HEK293 (cell line): ENCODE measurements at regions not wholly inside any gene's neighbourhood (a gene's known extent, or its start where the extent isn't known, plus 50 kb on each side); places are given as distances from the start of the nearest gene placed in this dataset.

Experiments
- CTCF ChIA-PET: fragments of 350-600 bp; formaldehyde crosslinking; extraction: SDS; loops from one replicate; lab custom pipeline; 2021; ENCODE audit warnings: antibody characterized with exemption; lab: Yijun Ruan, JAX
- POLR2A ChIA-PET: fragments of 300-600 bp; formaldehyde crosslinking; extraction: SDS; loops from one replicate; lab custom pipeline; 2020; ENCODE audit warnings: antibody characterized with exemption, inconsistent platforms; lab: Yijun Ruan, JAX
- H3K27ac ChIP-seq: fragments of 200-500 bp; sonication (Bioruptor generic); 2 replicates; pipeline ENCODE4 v1.5.1; 2014; ENCODE audit warnings: low read depth, low read length, control low read depth, inconsistent platforms; ENCODE audit errors: extremely low read depth
- H3K36me3 ChIP-seq, 2 experiments: fragments of 200-500 bp in 1 of 2; sonication (Bioruptor generic) in 1 of 2; 1 replicate in 1 of 2; 2 replicates in 1 of 2; pipeline ENCODE4 v1.5.1; 2014 to 2017; ENCODE audit warnings: inconsistent platforms in 2 of 2, low read length in 2 of 2; ENCODE audit not compliant: control insufficient read depth in 2 of 2, insufficient read depth in 1 of 2
- H3K4me1 ChIP-seq: fragments of 200-500 bp; sonication (Bioruptor generic); 2 replicates; pipeline ENCODE4 v1.5.1; 2014; ENCODE audit warnings: mild to moderate bottlenecking, low read length, inconsistent platforms; ENCODE audit not compliant: control insufficient read depth, insufficient read depth
- H3K4me3 ChIP-seq: 2 replicates; pipeline ENCODE4 v1.5.1; 2011; ENCODE audit warnings: low read depth, mild to moderate bottlenecking, control low read depth, low read length, moderate library complexity
- H3K9me3 ChIP-seq: fragments of 200-500 bp; sonication (Bioruptor generic); 2 replicates; pipeline ENCODE4 v1.5.1; 2014; ENCODE audit warnings: low read depth, low read length, inconsistent platforms; ENCODE audit not compliant: control insufficient read depth, insufficient read depth
- BCL11B ChIP-seq: fragments of 450-650 bp; formaldehyde crosslinking; IDR thresholded peaks from 2 replicates; pipeline ENCODE4 v1.5.1; 2016; ENCODE audit warnings: low read depth, missing biosample characterization, missing genetic modification characterization
- GLI4 ChIP-seq: fragments of 450-650 bp; formaldehyde crosslinking; IDR thresholded peaks from 2 replicates; pipeline ENCODE4 v1.5.1; 2016; ENCODE audit warnings: missing biosample characterization, missing genetic modification characterization
- KLF8 ChIP-seq: fragments of 450-650 bp; formaldehyde crosslinking; IDR thresholded peaks from 2 replicates; pipeline ENCODE4 v1.5.1; 2016; ENCODE audit warnings: missing biosample characterization, missing genetic modification characterization
- SCRT2 ChIP-seq: fragments of 450-650 bp; formaldehyde crosslinking; IDR thresholded peaks from 2 replicates; pipeline ENCODE4 v1.5.1; 2016; ENCODE audit warnings: missing biosample characterization, missing genetic modification characterization
- SP3 ChIP-seq: fragments of 450-650 bp; formaldehyde crosslinking; IDR thresholded peaks from 2 replicates; pipeline ENCODE4 v1.5.1; 2016; ENCODE audit warnings: missing biosample characterization, missing genetic modification characterization
- TRIM28 ChIP-seq: IDR thresholded peaks from 2 replicates; pipeline ENCODE4 v1.6.1; 2011; ENCODE audit warnings: low read length, control low read depth, borderline replicate concordance
- ZBTB20 ChIP-seq: fragments of 450-650 bp; formaldehyde crosslinking; IDR thresholded peaks from 2 replicates; pipeline ENCODE4 v1.5.1; 2016; ENCODE audit warnings: missing biosample characterization, missing genetic modification characterization
- ZFP3 ChIP-seq: fragments of 450-650 bp; formaldehyde crosslinking; IDR thresholded peaks from 2 replicates; pipeline ENCODE4 v1.5.1; 2016; ENCODE audit warnings: low read depth, missing biosample characterization, missing genetic modification characterization
- ZNF112 ChIP-seq: fragments of 450-650 bp; formaldehyde crosslinking; IDR thresholded peaks from 2 replicates; pipeline ENCODE4 v1.5.0; 2017; ENCODE audit warnings: missing biosample characterization, missing genetic modification characterization
- ZNF169 ChIP-seq: fragments of 450-650 bp; formaldehyde crosslinking; IDR thresholded peaks from 2 replicates; pipeline ENCODE4 v1.5.1; 2016; ENCODE audit warnings: missing biosample characterization, missing genetic modification characterization
- ZNF221 ChIP-seq: fragments of 450-650 bp; formaldehyde crosslinking; IDR thresholded peaks from 2 replicates; pipeline ENCODE4 v1.5.1; 2017; ENCODE audit warnings: missing biosample characterization, missing genetic modification characterization, borderline replicate concordance
- ZNF335 ChIP-seq: fragments of 450-650 bp; formaldehyde crosslinking; conservative IDR thresholded peaks from 2 replicates; pipeline ENCODE4 v1.5.1; 2016; ENCODE audit warnings: missing biosample characterization, missing genetic modification characterization
- ZNF433 ChIP-seq: fragments of 450-650 bp; formaldehyde crosslinking; IDR thresholded peaks from 2 replicates; pipeline ENCODE4 v1.5.1; 2016; ENCODE audit warnings: missing biosample characterization, missing genetic modification characterization, low read depth
- ZNF544 ChIP-seq: fragments of 450-650 bp; formaldehyde crosslinking; IDR thresholded peaks from 2 replicates; pipeline ENCODE4 v1.5.0; 2017; ENCODE audit warnings: missing biosample characterization, missing genetic modification characterization
- ZNF707 ChIP-seq: fragments of 450-650 bp; formaldehyde crosslinking; IDR thresholded peaks from 2 replicates; pipeline ENCODE4 v1.5.1; 2016; ENCODE audit warnings: missing biosample characterization, missing genetic modification characterization
- ZXDB ChIP-seq: fragments of 450-650 bp; formaldehyde crosslinking; IDR thresholded peaks from 2 replicates; pipeline ENCODE4 v1.5.1; 2016; ENCODE audit warnings: missing biosample characterization, missing genetic modification characterization
- TF ChIP-seq, protein P1 (sequence below): fragments of 450-650 bp; formaldehyde crosslinking; IDR thresholded peaks from 2 replicates; pipeline ENCODE4 v1.5.1; 2016; ENCODE audit warnings: missing biosample characterization, missing genetic modification characterization
- TF ChIP-seq, protein P2 (sequence below): fragments of 450-650 bp; formaldehyde crosslinking; IDR thresholded peaks from 2 replicates; pipeline ENCODE4 v1.5.1; 2016; ENCODE audit warnings: missing biosample characterization, missing genetic modification characterization
- TF ChIP-seq, protein P3 (sequence below): fragments of 450-650 bp; formaldehyde crosslinking; IDR thresholded peaks from 2 replicates; pipeline ENCODE4 v1.5.1; 2016; ENCODE audit warnings: missing biosample characterization, missing genetic modification characterization
- TF ChIP-seq, protein P4 (sequence below): fragments of 450-650 bp; formaldehyde crosslinking; IDR thresholded peaks from 2 replicates; pipeline ENCODE4 v1.5.1; 2016; ENCODE audit warnings: missing biosample characterization, missing genetic modification characterization
- TF ChIP-seq, protein P5 (sequence below): fragments of 450-650 bp; formaldehyde crosslinking; optimal IDR thresholded peaks from 2 replicates; pipeline ENCODE3; 2016; ENCODE audit warnings: missing biosample characterization, mild to moderate bottlenecking, missing genetic modification characterization
- TF ChIP-seq, protein P6 (sequence below): fragments of 450-650 bp; formaldehyde crosslinking; IDR thresholded peaks from 2 replicates; pipeline ENCODE4 v1.5.1; 2016; ENCODE audit warnings: missing biosample characterization, missing genetic modification characterization
- TF ChIP-seq, protein P7 (sequence below): fragments of 450-650 bp; formaldehyde crosslinking; IDR thresholded peaks from 2 replicates; pipeline ENCODE4; 2016; ENCODE audit warnings: missing biosample characterization, missing genetic modification characterization
- TF ChIP-seq, protein P8 (sequence below): fragments of 450-650 bp; formaldehyde crosslinking; IDR thresholded peaks from 2 replicates; pipeline ENCODE4 v1.5.1; 2016; ENCODE audit warnings: missing biosample characterization, missing genetic modification characterization

DNA sequence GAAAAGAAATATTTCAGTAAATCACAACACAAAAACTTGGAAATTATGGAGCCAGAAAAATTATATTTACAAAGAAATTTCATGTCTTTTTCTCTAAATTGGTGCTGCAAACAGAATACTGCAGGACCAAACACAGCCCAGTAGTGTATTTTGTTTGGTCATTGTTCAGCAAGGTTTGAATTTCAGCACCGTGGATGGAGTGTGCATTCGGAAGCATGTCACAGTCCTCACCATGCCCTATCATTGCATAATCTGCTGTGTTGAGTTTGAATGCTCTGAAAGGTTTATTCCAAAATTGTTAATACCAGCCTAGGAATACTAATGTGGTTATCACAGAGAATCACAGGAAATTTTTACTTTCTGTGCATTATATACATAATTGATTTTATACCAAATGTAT, 296.7 kb downstream of the METTL4 start:
- Histone ChIP-seq H3K36me3 (no peaks in the 10 kb centered on the region), H3K4me3 (no peak overlapping the region), H3K4me1 (no peaks in the 10 kb centered on the region), H3K9me3 (no peaks in the 10 kb centered on the region), H3K27ac (no peak overlapping the region)
- CTCF ChIA-PET, result no interaction called here
- POLR2A ChIA-PET, result no interaction called here
- TF ChIP-seq BCL11B, result no peak
- TF ChIP-seq ZXDB (tag by site-specific recombination), result no peak
- TF ChIP-seq ZNF112 (tag by site-specific recombination), result no peak
- TF ChIP-seq ZNF544 (tag by site-specific recombination), result no peak
- TF ChIP-seq ZNF707 (tag by site-specific recombination), result no peak
- no peak for TF ChIP-seq ZNF169

DNA sequence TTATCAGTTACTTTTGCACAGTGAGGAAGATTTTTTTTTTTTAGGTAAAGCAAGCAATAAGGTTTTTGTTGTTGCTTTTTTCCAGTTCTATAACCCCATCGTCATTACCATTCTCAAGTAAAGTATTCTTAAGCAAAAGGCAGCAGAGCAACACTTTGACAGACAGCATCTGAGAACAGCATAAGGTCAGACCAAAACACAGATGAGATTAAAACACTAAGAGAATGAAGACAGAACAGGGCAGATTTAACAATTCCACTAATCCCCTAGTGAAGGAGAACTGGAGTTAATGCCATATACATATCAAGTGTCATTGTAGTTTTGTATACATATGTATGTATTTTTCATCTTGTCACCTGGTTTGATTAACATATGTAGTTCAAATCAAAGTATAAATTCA, 290.2 kb downstream of the METTL4 start:
- H3K4me3 ChIP-seq, result no peak overlapping the region
- no peak for TF ChIP-seq ZBTB20 (tag by site-specific recombination)
- no peak for TF ChIP-seq KLF8
- no peak for TF ChIP-seq SCRT2
- TF ChIP-seq, protein P1, sequence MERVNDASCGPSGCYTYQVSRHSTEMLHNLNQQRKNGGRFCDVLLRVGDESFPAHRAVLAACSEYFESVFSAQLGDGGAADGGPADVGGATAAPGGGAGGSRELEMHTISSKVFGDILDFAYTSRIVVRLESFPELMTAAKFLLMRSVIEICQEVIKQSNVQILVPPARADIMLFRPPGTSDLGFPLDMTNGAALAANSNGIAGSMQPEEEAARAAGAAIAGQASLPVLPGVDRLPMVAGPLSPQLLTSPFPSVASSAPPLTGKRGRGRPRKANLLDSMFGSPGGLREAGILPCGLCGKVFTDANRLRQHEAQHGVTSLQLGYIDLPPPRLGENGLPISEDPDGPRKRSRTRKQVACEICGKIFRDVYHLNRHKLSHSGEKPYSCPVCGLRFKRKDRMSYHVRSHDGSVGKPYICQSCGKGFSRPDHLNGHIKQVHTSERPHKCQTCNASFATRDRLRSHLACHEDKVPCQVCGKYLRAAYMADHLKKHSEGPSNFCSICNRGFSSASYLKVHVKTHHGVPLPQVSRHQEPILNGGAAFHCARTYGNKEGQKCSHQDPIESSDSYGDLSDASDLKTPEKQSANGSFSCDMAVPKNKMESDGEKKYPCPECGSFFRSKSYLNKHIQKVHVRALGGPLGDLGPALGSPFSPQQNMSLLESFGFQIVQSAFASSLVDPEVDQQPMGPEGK (tag by site-specific recombination), result no peak
- TF ChIP-seq, protein P2, sequence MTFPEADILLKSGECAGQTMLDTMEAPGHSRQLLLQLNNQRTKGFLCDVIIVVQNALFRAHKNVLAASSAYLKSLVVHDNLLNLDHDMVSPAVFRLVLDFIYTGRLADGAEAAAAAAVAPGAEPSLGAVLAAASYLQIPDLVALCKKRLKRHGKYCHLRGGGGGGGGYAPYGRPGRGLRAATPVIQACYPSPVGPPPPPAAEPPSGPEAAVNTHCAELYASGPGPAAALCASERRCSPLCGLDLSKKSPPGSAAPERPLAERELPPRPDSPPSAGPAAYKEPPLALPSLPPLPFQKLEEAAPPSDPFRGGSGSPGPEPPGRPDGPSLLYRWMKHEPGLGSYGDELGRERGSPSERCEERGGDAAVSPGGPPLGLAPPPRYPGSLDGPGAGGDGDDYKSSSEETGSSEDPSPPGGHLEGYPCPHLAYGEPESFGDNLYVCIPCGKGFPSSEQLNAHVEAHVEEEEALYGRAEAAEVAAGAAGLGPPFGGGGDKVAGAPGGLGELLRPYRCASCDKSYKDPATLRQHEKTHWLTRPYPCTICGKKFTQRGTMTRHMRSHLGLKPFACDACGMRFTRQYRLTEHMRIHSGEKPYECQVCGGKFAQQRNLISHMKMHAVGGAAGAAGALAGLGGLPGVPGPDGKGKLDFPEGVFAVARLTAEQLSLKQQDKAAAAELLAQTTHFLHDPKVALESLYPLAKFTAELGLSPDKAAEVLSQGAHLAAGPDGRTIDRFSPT (tag by site-specific recombination), result no peak
- TF ChIP-seq, protein P3, sequence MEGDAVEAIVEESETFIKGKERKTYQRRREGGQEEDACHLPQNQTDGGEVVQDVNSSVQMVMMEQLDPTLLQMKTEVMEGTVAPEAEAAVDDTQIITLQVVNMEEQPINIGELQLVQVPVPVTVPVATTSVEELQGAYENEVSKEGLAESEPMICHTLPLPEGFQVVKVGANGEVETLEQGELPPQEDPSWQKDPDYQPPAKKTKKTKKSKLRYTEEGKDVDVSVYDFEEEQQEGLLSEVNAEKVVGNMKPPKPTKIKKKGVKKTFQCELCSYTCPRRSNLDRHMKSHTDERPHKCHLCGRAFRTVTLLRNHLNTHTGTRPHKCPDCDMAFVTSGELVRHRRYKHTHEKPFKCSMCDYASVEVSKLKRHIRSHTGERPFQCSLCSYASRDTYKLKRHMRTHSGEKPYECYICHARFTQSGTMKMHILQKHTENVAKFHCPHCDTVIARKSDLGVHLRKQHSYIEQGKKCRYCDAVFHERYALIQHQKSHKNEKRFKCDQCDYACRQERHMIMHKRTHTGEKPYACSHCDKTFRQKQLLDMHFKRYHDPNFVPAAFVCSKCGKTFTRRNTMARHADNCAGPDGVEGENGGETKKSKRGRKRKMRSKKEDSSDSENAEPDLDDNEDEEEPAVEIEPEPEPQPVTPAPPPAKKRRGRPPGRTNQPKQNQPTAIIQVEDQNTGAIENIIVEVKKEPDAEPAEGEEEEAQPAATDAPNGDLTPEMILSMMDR (tag by site-specific recombination), result no peak
- TF ChIP-seq TRIM28, result no peak
- no peak for TF ChIP-seq ZNF433 (tag by site-specific recombination)
- TF ChIP-seq SP3, result no peak
- TF ChIP-seq, protein P4, sequence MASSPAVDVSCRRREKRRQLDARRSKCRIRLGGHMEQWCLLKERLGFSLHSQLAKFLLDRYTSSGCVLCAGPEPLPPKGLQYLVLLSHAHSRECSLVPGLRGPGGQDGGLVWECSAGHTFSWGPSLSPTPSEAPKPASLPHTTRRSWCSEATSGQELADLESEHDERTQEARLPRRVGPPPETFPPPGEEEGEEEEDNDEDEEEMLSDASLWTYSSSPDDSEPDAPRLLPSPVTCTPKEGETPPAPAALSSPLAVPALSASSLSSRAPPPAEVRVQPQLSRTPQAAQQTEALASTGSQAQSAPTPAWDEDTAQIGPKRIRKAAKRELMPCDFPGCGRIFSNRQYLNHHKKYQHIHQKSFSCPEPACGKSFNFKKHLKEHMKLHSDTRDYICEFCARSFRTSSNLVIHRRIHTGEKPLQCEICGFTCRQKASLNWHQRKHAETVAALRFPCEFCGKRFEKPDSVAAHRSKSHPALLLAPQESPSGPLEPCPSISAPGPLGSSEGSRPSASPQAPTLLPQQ, result no peak
- TF ChIP-seq, protein P5, sequence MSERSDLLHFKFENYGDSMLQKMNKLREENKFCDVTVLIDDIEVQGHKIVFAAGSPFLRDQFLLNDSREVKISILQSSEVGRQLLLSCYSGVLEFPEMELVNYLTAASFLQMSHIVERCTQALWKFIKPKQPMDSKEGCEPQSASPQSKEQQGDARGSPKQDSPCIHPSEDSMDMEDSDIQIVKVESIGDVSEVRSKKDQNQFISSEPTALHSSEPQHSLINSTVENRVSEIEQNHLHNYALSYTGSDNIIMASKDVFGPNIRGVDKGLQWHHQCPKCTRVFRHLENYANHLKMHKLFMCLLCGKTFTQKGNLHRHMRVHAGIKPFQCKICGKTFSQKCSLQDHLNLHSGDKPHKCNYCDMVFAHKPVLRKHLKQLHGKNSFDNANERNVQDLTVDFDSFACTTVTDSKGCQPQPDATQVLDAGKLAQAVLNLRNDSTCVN (tag by site-specific recombination), result no peak
- no peak for TF ChIP-seq ZNF335 (tag by site-specific recombination)
- no peak for TF ChIP-seq ZNF221 (tag by site-specific recombination)
- TF ChIP-seq ZFP3 (tag by site-specific recombination), result no peak
- TF ChIP-seq, protein P6, sequence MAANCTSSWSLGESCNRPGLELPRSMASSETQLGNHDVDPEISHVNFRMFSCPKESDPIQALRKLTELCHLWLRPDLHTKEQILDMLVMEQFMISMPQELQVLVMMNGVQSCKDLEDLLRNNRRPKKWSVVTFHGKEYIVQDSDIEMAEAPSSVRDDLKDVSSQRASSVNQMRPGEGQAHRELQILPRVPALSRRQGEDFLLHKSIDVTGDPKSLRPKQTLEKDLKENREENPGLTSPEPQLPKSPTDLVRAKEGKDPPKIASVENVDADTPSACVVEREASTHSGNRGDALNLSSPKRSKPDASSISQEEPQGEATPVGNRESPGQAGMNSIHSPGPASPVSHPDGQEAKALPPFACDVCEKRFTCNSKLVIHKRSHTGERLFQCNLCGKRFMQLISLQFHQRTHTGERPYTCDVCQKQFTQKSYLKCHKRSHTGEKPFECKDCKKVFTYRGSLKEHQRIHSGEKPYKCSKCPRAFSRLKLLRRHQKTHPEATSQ (tag by site-specific recombination), result no peak
- TF ChIP-seq, protein P7, sequence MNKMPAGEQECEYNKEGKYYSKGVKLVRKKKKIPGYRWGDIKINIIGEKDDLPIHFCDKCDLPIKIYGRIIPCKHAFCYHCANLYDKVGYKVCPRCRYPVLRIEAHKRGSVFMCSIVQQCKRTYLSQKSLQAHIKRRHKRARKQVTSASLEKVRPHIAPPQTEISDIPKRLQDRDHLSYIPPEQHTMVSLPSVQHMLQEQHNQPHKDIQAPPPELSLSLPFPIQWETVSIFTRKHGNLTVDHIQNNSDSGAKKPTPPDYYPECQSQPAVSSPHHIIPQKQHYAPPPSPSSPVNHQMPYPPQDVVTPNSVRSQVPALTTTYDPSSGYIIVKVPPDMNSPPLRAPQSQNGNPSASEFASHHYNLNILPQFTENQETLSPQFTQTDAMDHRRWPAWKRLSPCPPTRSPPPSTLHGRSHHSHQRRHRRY (tag by site-specific recombination), result no peak
- TF ChIP-seq GLI4 (tag by site-specific recombination), result no peak
- TF ChIP-seq, protein P8, sequence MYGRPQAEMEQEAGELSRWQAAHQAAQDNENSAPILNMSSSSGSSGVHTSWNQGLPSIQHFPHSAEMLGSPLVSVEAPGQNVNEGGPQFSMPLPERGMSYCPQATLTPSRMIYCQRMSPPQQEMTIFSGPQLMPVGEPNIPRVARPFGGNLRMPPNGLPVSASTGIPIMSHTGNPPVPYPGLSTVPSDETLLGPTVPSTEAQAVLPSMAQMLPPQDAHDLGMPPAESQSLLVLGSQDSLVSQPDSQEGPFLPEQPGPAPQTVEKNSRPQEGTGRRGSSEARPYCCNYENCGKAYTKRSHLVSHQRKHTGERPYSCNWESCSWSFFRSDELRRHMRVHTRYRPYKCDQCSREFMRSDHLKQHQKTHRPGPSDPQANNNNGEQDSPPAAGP, result no peak
- TF ChIP-seq ZNF707 (tag by site-specific recombination), result no peak
- TF ChIP-seq, all 188 proteins: peak for 0
- POLR2A ChIA-PET, result no interaction called here

More for the DNA sequence above, 290.2 kb downstream of the METTL4 start:
- no peaks in the 10 kb centered on the region for H3K4me1 ChIP-seq
- no peak overlapping the region for H3K27ac ChIP-seq
- H3K9me3 ChIP-seq, result no peaks in the 10 kb centered on the region
- CTCF ChIA-PET, result no interaction called here
- H3K36me3 ChIP-seq, result no peaks in the 10 kb centered on the region
